ENCODE measurements at regions not wholly inside any gene's neighbourhood (a gene's known extent, or its start where the extent isn't known, plus 50 kb on each side); places are given as distances from the start of the nearest gene placed in this dataset.
"Not testable (repeated sequence)": the region's sequence is repeated elsewhere in the genome, so short reads cannot be mapped to it uniquely, and the experiment has no call there.

GRCh38 chr4:27728892-27729291 is 868.3 kb downstream of the STIM2 start:
- DNase-seq: no peak

- peak; percentile 25 for DNase-seq
Measured at GRCh38 chr4:27742816-27743215, 882.2 kb downstream of the STIM2 start.

DNA sequence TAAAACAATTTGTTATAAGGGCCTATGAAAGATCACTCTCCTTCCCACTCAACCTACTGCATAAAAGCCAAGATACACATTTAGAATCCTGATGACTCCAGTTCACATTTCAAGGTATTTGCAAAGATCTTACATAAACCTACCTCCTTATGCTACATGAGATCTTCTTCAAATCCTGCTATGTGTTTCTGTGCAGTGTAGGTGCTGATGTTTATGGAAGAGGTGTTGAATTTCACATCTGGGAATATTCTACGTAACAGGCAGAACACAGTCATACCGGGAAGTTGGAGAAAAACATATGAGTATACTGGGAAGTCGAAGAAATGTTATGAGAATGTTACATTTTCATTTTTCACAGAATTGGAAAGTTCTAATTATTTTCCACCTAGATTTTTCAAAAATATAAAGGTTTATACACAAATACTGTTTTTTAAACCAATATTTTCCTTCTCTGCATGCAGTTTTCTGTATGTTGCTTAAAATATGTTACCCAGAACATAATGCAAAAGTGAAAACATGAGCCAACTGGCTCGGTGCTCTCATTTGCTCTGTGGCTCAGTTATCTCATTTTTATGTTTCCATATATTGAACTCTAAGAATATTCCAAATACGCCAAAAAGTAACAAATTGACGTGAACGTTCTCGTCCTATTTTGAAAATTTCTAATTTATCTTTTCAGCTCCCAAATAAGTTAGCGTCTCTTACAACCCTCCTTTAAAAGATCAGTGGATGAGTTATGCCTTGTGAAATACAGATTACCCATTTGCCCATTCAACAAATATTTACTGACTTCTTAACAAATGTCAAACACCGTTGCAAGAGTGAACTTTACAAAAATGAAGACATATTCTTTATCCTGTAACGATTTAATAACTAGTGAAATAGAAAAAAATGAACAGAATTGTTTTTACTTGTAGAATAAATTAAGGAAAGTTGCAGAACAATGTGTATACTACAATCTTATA is 899.3 kb downstream of the STIM2 start:
- peak; percentile 80 for DNase-seq

GRCh38 chr4:27763830-27764525 is 903.3 kb downstream of the STIM2 start:
- no peak for DNase-seq

DNA sequence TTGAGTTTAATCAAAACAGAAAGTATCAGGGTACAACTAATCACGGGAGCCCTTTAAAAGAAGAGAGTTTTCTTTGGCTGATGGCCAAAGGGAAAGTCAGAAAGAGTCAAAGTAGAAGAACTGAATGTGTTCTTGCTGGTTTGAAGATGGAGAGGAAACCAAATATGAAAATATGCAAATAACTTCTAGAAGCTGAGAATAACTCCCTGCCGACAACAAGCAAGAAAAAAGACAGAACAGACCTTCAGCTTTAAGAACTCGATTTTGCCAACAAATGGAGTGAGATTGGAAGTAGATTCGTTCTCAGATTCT is 903.8 kb downstream of the STIM2 start:
- no peak for DNase-seq

DNA sequence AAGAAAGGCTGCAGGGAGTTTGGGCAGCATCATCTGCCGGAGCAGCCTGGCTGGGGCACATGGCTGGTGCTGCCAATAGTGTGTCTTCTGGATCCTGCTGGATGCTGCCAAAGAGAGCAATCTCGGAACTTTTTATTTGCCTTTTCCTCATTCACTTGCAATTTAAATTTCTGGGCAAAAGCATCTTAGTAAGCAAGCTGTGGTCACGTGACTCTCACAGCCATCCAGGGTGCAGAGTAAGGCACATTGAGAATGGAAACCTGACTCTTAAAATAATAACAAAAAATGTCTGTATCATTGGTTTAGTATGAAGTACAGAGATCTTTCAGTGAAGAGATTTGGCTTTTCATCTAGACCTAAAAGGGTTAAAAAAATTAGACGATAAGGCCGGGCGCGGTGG is 910.3 kb downstream of the STIM2 start:
- no peak for DNase-seq

- DNase-seq: no peak
Measured at GRCh38 chr4:27775156-27775555, 914.5 kb downstream of the STIM2 start.

DNA sequence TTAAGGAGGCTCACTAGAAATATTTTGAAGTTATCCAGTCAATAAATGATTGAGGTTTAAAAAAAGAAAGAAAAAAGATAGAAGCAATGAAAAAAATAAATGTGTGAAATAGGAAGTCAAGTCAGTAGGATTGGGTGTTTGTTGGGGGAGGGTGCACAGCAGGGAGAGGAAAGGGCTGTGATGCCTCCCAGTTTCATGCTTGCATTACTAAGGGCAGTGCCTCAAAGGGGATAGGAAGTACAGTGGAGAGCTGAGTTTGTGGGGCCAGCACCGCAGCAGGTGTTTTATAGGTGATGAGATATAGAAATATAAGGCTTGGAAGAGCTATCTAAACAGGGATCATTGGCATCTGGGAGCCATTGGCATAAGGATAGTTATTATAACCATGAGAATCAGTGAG is 919.2 kb downstream of the STIM2 start:
- no peak for DNase-seq

- no peak for DNase-seq
Measured at GRCh38 chr4:27787195-27787594, 926.6 kb downstream of the STIM2 start.

DNA sequence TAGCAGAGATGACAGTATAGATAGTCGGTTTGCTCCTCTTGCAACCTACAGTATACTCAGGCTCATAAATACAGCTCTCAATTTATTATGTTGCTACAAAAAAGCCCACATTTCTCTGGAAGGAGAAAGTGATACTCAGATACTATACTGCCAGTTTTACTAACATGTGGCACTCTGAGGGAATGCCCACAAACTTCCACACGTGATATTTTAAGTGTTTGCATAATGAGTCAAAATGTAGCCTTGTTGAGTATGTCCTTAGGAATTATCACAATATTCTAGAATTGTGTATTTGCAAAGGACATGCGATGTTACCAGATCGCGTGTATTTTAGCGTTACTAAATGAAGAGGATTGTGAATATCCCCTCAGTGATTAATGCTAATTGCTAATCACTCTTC is 929.1 kb downstream of the STIM2 start:
- no peak for DNase-seq

- no peak for DNase-seq
Measured at GRCh38 chr4:27790911-27791310, 930.3 kb downstream of the STIM2 start.

DNA sequence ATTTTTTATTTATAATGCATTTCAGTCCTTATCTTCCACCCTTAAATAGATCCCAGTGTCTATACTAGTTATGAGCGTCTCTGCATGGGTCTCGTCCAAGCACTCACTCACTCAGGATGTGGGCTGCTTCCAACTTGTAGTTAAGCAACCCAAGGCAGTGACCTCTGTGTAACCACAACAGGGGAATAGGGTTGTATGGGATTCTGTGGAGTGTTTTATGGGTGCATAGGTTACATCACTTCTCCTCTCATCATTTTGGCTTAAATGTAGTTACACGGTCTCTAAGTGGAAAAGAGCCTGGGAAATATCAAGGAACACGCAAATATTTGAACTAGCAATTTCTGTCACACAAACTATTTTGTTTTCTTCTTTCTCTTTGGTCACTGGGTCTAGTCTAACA is 931.0 kb downstream of the STIM2 start:
- DNase-seq: no peak

- DNase-seq: no peak
Measured at GRCh38 chr4:27807207-27807606, 946.6 kb downstream of the STIM2 start.

DNA sequence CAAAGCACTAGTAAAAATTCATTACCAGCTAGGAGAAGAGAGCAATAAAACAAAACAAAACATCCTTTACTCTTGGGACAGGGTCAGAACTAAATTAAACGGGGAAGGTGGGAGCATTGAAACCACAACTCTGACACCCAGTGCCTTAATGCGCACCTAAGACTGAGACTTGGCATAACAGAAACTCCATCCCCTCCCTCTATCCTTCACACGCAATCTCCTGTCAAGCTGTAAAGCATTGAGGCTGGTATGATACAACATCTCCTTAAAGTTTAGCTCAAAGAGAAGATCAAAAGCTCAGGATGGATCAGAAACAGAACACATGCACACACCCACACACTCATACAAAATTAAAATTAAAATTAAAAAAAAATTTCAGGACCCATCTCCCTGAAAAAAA is 951.3 kb downstream of the STIM2 start:
- no peak for DNase-seq

GRCh38 chr4:27813226-27813625 is 952.6 kb downstream of the STIM2 start:
- DNase-seq: not testable (repeated sequence)

GRCh38 chr4:27813699-27814425 is 953.2 kb downstream of the STIM2 start:
- DNase-seq: not testable (repeated sequence)

DNA sequence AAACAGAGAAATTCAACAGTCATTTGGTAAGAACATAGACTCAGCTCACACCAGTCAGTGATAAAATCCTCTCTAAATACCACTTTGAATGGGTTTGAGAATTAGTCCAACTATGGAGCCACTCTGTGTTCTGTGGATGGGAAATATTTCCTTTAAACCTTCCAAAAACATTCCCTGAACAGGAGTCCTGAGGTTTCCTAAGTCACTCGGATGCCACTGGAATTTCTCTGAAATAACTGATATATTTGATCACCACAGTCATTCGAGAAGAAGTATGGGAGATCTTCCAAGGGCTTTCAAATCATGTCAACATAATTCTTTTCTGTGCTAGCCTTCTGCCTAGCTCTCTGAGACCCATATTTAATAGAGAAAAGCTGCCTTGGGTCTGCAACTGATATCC is 958.6 kb downstream of the STIM2 start:
- DNase-seq: no peak

DNA sequence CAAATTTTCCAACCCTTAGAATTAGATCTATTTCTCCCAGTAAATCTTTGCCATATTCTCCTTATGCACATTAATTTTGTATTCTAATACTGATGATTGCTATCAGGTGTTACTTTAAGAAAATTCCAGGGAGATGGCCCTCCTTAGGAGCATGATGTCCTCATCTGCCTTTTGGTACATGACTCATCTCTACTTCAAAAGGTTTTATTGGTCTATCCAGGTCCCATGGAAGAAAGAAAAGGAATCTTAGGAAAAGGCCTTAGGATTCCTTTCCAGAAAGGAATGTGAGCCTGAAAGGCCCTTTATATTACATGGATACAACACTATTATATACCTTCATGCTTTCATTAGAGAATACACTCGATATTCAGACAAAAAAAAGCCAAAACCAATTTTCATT is 968.2 kb downstream of the STIM2 start:
- no peak for DNase-seq

DNA sequence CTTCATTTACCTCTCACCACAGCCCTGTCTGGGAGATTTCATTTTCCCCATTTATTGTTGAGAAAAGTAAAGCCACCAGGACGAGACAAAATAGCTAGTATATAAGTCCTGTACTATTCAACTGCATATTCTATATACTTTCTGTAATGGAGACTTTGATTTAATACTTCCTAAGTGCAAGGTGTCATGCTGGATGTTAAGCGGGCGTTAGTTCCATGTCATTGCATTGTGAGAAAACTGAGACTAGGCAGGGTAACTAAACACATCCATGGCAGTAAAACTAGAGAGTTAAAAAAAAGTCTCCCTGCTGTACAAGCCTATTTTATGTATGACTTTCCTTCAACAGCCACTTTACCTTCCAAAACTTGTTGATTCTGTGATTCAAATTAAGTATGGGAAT is 969.6 kb downstream of the STIM2 start:
- DNase-seq: no peak

- no peak for DNase-seq
Measured at GRCh38 chr4:27835851-27836250, 975.2 kb downstream of the STIM2 start.

DNA sequence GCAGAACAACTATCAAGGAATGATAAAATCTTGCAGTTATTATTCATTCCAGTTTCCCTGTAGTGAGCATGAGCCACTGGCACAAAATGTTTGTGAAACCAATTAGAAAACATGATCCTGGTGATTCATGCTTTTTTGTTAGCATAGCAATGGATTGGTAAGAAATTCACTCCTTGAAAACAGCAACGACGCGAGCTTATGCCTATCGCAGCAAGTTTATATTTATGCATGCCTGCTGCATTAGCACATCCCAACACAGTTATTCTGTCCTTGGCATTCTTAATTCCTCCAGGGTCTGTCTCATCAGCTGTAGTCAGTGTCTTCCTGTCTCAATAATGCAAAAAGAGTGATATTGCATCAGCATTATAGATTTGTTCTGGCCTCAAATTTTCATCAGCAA is 975.9 kb downstream of the STIM2 start:
- no peak for DNase-seq

- DNase-seq: peak; percentile 33
Measured at GRCh38 chr4:27843776-27844175, 983.1 kb downstream of the STIM2 start.

DNA sequence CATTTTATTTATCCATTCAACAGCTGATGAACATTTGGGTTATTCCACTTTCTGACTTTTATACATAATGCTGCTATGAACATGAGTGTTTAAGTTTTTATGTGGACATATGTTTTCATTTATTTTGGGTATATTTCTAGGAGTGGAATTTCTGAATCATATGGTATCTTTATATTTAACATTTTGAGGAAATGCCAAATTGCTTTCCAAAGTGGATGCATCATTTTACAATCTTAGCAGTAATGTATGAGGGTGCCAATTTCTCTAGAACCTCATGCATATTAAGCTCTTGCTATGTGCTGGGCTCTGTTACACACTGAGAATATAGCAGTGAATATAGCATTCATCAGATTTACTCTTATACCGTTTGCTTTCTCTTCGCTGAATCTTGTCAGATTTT is 983.7 kb downstream of the STIM2 start:
- DNase-seq: peak; percentile 43
